Neural crest cell (in vitro differentiated cells): ENCODE measurements at regions not wholly inside any gene's neighbourhood (a gene's known extent, or its start where the extent isn't known, plus 50 kb on each side); places are given as distances from the start of the nearest gene placed in this dataset.

ENCODE experiments used
- DNase-seq: peaks from one replicate; pipeline ENCODE4 v3.0.0; 2021; ENCODE audit warnings: low read depth, mixed read lengths, low spot score
- H3K27ac Mint-ChIP-seq: one replicate; pipeline ENCODE4 v1.8.0; 2021; ENCODE audit warnings: mild to moderate bottlenecking, mixed read lengths; ENCODE audit not compliant: unreplicated experiment
- H3K27me3 Mint-ChIP-seq: 2 replicates; pipeline ENCODE4 v1.8.0; 2021; ENCODE audit warnings: low read depth, mild to moderate bottlenecking, mixed read lengths
- H3K36me3 Mint-ChIP-seq: 2 replicates; pipeline ENCODE4 v1.8.0; 2021; ENCODE audit warnings: low read depth, mild to moderate bottlenecking, mixed read lengths
- H3K4me1 Mint-ChIP-seq: 2 replicates; pipeline ENCODE4 v1.8.0; 2021; ENCODE audit warnings: mixed read lengths
- H3K4me3 Mint-ChIP-seq: one replicate; pipeline ENCODE4 v1.8.0; 2021; ENCODE audit warnings: mild to moderate bottlenecking, mixed read lengths
- H3K9me3 Mint-ChIP-seq: 2 replicates; pipeline ENCODE4 v1.8.0; 2021; ENCODE audit warnings: mixed read lengths
- TF ChIP-seq, protein P1 (sequence below): fragments of 200-600 bp; sonication (generic); conservative IDR thresholded peaks from 2 replicates; pipeline ENCODE4 v1.5.0; 2021; ENCODE audit warnings: antibody characterized with exemption, mild to moderate bottlenecking

GRCh38 chr5:74363603-74364205, 276.8 kb downstream of the ENC1 start:
- TF ChIP-seq, protein P1, sequence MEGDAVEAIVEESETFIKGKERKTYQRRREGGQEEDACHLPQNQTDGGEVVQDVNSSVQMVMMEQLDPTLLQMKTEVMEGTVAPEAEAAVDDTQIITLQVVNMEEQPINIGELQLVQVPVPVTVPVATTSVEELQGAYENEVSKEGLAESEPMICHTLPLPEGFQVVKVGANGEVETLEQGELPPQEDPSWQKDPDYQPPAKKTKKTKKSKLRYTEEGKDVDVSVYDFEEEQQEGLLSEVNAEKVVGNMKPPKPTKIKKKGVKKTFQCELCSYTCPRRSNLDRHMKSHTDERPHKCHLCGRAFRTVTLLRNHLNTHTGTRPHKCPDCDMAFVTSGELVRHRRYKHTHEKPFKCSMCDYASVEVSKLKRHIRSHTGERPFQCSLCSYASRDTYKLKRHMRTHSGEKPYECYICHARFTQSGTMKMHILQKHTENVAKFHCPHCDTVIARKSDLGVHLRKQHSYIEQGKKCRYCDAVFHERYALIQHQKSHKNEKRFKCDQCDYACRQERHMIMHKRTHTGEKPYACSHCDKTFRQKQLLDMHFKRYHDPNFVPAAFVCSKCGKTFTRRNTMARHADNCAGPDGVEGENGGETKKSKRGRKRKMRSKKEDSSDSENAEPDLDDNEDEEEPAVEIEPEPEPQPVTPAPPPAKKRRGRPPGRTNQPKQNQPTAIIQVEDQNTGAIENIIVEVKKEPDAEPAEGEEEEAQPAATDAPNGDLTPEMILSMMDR, result no peak
- no peak overlapping the region for H3K4me3 Mint-ChIP-seq
- no peak overlapping the region for H3K27ac Mint-ChIP-seq
- H3K4me1 Mint-ChIP-seq, result peaks cover 33% of the 10 kb centered on the region
- peaks cover 7% of the 10 kb centered on the region for H3K9me3 Mint-ChIP-seq
- DNase-seq, result no peak
- H3K27me3 Mint-ChIP-seq, result no peaks in the 10 kb centered on the region
- no peaks in the 10 kb centered on the region for H3K36me3 Mint-ChIP-seq

DNA sequence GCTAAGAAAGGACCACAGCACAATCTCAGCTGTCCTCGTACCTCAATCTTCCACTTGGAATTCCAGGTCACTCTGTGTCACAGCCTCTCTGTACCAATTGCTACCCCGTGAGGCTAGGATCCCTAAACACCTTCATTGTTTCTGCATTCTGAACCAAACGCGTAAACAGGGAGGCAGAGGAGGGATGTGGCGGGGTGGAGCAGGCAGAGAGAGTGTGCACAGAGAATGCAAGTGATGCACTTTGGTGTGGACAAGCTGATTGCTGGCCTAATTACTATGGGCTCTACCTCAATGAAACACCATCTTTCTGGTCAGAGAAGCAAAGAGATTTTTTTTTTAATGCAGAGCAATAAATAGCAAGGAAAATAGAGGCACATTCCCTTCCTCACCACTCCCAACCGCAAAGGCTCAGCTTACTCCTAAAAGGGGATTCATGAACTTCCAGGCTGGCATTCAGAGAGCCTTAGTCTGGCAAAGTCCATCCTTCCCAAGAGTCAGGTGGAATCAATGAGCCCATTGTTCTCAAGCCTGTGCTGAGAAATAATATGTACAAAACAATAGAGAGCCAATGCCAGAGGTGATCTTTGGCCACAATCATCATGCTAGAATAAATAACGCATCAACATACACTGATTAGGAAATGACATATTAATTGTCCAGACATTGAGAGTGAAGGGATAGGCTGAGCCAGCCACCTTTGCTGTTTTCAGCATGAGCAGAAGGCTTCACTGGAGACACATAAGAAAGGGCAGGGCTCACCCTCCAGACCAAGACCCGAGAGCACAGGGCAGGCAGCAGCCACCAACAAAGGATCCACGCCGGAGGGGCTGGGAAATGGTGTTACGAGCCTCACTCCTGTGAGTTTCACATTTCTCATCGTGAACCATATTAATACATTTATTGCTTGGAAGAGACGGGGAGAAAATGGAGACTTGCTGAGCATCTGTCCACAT, 278.8 kb downstream of the ENC1 start:
- TF ChIP-seq, protein P1, result no peak
- Mint-ChIP-seq H3K4me1 (peaks cover 18% of the 10 kb centered on the region), H3K27me3 (no peaks in the 10 kb centered on the region), H3K36me3 (no peaks in the 10 kb centered on the region), H3K4me3 (no peak overlapping the region), H3K27ac (no peak overlapping the region), H3K9me3 (peaks cover 7% of the 10 kb centered on the region)
- DNase-seq, result no peak

DNA sequence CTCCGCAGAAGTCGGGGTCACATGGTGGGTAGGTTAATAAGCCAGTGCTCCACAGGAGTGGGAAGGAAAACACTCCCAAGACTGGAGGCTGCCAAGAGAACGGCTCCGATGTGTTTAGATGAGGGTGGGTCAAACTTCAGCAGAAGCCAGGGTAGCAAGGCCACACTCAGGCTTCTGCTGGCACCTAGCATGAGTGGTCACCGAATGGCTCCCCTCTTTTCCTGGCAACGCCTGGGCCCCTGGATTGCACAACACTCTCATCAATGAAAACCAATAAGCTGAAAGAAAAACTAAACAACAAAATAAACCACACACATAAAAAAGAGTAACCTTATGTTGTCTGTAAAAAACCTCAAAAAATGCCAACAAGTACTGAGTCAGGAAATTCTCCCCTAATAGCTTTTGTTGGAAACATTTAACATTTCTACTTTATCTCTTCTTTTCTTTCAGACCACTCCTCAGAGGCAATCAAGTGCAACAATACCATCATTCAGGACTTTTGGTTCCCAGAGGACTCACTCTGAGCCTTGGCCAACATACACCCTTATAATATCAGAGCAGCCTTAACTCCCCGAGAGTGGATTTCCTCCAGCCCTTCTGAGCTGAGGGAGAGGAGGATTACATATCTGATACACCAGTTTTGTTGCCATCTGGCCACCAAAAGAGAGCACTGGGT, 279.9 kb downstream of the ENC1 start:
- Mint-ChIP-seq H3K36me3 (no peaks in the 10 kb centered on the region), H3K9me3 (peaks cover 4% of the 10 kb centered on the region), H3K27me3 (no peaks in the 10 kb centered on the region), H3K4me3 (no peak overlapping the region), H3K27ac (no peak overlapping the region), H3K4me1 (peaks cover 24% of the 10 kb centered on the region)
- TF ChIP-seq, protein P1, result no peak
- no peak for DNase-seq

GRCh38 chr5:74357827-74358226, 282.7 kb downstream of the ENC1 start:
- Mint-ChIP-seq H3K4me3 (no peak overlapping the region), H3K4me1 (peaks cover 24% of the 10 kb centered on the region), H3K27ac (no peak overlapping the region), H3K9me3 (peaks cover 4% of the 10 kb centered on the region), H3K36me3 (no peaks in the 10 kb centered on the region), H3K27me3 (no peaks in the 10 kb centered on the region)
- TF ChIP-seq, protein P1, result no peak
- no peak for DNase-seq

GRCh38 chr5:74356009-74356695, 284.4 kb downstream of the ENC1 start:
- peaks cover 3% of the 10 kb centered on the region for H3K9me3 Mint-ChIP-seq
- no peak overlapping the region for H3K27ac Mint-ChIP-seq
- H3K27me3 Mint-ChIP-seq, result no peaks in the 10 kb centered on the region
- H3K4me3 Mint-ChIP-seq, result no peak overlapping the region
- DNase-seq, result no peak
- TF ChIP-seq, protein P1, result no peak
- peaks cover 14% of the 10 kb centered on the region for H3K4me1 Mint-ChIP-seq
- no peaks in the 10 kb centered on the region for H3K36me3 Mint-ChIP-seq
